ENCODE measurements at regions not wholly inside any gene's neighbourhood (a gene's known extent, or its start where the extent isn't known, plus 50 kb on each side); places are given as distances from the start of the nearest gene placed in this dataset.

DNA sequence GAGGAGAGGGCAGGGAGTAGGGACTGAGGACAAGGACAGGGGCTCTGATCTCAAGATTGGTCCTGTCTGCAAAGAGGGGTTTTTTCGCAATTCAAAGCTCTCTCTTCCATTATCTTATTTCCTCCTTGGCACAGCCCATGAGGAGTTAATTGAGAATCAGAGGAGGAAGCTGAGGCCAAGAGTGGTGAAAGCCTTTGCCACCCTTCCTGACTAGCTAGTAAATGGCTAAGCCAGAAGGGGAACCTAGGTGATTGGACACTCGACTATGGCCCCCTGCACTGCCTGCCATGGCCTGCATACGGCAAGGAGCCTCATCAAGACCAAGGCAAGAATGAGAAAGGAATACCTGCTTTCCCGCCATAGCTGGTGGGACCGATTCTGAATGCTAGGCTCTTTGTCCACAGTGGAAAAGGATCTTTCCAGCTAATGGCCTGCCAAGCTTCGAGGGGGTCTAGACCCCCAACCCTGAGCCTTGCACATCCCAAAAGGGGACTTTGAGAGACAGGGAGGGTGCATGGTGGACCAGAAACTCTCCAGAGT is 237.9 kb downstream of the HAUS1 start:
- ATAC-seq (no peak), DNase-seq (ENCODE audit: low spot score) (no peak)
- H3K36me3 Mint-ChIP-seq: no peaks in the 10 kb centered on the region
- H3K27ac Mint-ChIP-seq: no peak overlapping the region
- POLR2A ChIA-PET: no interaction called here
- CTCF ChIA-PET: interaction anchor here (1.0 to 1.1 kb wide), 3 partner anchors 48 to 61 kb away, joined by 3 read pairs; no protein-coding TSS in a partner anchor
- TF ChIP-seq, protein P1, sequence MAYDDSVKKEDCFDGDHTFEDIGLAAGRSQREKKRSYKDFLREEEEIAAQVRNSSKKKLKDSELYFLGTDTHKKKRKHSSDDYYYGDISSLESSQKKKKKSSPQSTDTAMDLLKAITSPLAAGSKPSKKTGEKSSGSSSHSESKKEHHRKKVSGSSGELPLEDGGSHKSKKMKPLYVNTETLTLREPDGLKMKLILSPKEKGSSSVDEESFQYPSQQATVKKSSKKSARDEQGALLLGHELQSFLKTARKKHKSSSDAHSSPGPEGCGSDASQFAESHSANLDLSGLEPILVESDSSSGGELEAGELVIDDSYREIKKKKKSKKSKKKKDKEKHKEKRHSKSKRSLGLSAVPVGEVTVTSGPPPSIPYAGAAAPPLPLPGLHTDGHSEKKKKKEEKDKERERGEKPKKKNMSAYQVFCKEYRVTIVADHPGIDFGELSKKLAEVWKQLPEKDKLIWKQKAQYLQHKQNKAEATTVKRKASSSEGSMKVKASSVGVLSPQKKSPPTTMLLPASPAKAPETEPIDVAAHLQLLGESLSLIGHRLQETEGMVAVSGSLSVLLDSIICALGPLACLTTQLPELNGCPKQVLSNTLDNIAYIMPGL (CRISPR knock-in tag; IDR thresholded peaks at IDR 0.05): no peak
- TF ChIP-seq, protein P2, sequence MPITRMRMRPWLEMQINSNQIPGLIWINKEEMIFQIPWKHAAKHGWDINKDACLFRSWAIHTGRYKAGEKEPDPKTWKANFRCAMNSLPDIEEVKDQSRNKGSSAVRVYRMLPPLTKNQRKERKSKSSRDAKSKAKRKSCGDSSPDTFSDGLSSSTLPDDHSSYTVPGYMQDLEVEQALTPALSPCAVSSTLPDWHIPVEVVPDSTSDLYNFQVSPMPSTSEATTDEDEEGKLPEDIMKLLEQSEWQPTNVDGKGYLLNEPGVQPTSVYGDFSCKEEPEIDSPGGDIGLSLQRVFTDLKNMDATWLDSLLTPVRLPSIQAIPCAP (CRISPR knock-in tag; IDR thresholded peaks at IDR 0.05): no peak
- TF ChIP-seq, protein P3, sequence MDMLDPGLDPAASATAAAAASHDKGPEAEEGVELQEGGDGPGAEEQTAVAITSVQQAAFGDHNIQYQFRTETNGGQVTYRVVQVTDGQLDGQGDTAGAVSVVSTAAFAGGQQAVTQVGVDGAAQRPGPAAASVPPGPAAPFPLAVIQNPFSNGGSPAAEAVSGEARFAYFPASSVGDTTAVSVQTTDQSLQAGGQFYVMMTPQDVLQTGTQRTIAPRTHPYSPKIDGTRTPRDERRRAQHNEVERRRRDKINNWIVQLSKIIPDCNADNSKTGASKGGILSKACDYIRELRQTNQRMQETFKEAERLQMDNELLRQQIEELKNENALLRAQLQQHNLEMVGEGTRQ (CRISPR knock-in tag; IDR thresholded peaks at IDR 0.05): no peak
- H3K9me3 Mint-ChIP-seq: no peaks in the 10 kb centered on the region
- peaks cover 63% of the 10 kb centered on the region for H3K4me1 Mint-ChIP-seq
- H3K4me3 Mint-ChIP-seq: no peak overlapping the region
- H3K27me3 Mint-ChIP-seq (ENCODE audit: low read depth): no peaks in the 10 kb centered on the region

DNA sequence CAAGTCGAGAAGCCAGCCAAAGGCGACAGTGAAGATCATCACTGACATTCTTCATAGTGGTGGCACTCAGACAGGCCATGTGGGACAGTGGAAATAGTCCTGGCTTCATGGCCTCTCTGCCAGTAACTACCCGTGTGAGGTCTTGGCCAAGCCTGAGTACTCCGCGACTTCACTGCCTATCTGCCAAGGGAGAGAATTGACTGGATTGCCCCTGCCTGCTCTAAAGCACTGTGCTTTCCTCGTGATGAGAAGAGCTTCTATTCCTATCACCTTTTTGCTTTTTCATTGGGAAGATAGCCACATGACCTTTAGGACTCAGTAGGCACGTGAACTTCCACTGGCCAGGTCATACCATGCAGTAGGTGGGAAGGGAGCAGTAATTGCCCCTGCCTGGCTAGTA is 239.3 kb downstream of the HAUS1 start:
- CTCF ChIA-PET: interaction anchor here (0.6 to 4.1 kb wide), 16 partner anchors 8 to 314 kb away, joined by 3 to 34 read pairs (median 4); a partner anchor contains a TSS
- TF ChIP-seq ZNF232 (CRISPR knock-in tag; IDR thresholded peaks at IDR 0.05): no peak
- TF ChIP-seq FOXP1 (CRISPR knock-in tag; IDR thresholded peaks at IDR 0.05; ENCODE audit: borderline replicate concordance): no peak
- TF ChIP-seq GRHL2 (CRISPR knock-in tag; IDR thresholded peaks at IDR 0.05; ENCODE audit: insufficient replicate concordance, severe bottlenecking): no peak
- TF ChIP-seq, protein P4, sequence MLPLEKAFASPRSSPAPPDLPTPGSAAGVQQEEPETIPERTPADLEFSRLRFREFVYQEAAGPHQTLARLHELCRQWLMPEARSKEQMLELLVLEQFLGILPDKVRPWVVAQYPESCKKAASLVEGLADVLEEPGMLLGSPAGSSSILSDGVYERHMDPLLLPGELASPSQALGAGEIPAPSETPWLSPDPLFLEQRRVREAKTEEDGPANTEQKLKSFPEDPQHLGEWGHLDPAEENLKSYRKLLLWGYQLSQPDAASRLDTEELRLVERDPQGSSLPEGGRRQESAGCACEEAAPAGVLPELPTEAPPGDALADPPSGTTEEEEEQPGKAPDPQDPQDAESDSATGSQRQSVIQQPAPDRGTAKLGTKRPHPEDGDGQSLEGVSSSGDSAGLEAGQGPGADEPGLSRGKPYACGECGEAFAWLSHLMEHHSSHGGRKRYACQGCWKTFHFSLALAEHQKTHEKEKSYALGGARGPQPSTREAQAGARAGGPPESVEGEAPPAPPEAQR (CRISPR knock-in tag; IDR thresholded peaks at IDR 0.05): no peak
- TF ChIP-seq NR3C1 (CRISPR knock-in tag; conservative IDR thresholded peaks at IDR 0.05; ENCODE audit: low read depth): no peak
- no peak for TF ChIP-seq ESRRA (CRISPR knock-in tag; IDR thresholded peaks at IDR 0.05; ENCODE audit: borderline replicate concordance)
- TF ChIP-seq, protein P1 (CRISPR knock-in tag; IDR thresholded peaks at IDR 0.05): no peak
- TF ChIP-seq, protein P5, sequence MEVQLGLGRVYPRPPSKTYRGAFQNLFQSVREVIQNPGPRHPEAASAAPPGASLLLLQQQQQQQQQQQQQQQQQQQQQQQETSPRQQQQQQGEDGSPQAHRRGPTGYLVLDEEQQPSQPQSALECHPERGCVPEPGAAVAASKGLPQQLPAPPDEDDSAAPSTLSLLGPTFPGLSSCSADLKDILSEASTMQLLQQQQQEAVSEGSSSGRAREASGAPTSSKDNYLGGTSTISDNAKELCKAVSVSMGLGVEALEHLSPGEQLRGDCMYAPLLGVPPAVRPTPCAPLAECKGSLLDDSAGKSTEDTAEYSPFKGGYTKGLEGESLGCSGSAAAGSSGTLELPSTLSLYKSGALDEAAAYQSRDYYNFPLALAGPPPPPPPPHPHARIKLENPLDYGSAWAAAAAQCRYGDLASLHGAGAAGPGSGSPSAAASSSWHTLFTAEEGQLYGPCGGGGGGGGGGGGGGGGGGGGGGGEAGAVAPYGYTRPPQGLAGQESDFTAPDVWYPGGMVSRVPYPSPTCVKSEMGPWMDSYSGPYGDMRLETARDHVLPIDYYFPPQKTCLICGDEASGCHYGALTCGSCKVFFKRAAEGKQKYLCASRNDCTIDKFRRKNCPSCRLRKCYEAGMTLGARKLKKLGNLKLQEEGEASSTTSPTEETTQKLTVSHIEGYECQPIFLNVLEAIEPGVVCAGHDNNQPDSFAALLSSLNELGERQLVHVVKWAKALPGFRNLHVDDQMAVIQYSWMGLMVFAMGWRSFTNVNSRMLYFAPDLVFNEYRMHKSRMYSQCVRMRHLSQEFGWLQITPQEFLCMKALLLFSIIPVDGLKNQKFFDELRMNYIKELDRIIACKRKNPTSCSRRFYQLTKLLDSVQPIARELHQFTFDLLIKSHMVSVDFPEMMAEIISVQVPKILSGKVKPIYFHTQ (CRISPR knock-in tag; IDR thresholded peaks at IDR 0.05): no peak
- TF ChIP-seq, protein P6, sequence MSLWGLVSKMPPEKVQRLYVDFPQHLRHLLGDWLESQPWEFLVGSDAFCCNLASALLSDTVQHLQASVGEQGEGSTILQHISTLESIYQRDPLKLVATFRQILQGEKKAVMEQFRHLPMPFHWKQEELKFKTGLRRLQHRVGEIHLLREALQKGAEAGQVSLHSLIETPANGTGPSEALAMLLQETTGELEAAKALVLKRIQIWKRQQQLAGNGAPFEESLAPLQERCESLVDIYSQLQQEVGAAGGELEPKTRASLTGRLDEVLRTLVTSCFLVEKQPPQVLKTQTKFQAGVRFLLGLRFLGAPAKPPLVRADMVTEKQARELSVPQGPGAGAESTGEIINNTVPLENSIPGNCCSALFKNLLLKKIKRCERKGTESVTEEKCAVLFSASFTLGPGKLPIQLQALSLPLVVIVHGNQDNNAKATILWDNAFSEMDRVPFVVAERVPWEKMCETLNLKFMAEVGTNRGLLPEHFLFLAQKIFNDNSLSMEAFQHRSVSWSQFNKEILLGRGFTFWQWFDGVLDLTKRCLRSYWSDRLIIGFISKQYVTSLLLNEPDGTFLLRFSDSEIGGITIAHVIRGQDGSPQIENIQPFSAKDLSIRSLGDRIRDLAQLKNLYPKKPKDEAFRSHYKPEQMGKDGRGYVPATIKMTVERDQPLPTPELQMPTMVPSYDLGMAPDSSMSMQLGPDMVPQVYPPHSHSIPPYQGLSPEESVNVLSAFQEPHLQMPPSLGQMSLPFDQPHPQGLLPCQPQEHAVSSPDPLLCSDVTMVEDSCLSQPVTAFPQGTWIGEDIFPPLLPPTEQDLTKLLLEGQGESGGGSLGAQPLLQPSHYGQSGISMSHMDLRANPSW (CRISPR knock-in tag; conservative IDR thresholded peaks at IDR 0.05; ENCODE audit: low read depth): no peak
- no peak for TF ChIP-seq RORB (CRISPR knock-in tag; IDR thresholded peaks at IDR 0.05)
- TF ChIP-seq, protein P7, sequence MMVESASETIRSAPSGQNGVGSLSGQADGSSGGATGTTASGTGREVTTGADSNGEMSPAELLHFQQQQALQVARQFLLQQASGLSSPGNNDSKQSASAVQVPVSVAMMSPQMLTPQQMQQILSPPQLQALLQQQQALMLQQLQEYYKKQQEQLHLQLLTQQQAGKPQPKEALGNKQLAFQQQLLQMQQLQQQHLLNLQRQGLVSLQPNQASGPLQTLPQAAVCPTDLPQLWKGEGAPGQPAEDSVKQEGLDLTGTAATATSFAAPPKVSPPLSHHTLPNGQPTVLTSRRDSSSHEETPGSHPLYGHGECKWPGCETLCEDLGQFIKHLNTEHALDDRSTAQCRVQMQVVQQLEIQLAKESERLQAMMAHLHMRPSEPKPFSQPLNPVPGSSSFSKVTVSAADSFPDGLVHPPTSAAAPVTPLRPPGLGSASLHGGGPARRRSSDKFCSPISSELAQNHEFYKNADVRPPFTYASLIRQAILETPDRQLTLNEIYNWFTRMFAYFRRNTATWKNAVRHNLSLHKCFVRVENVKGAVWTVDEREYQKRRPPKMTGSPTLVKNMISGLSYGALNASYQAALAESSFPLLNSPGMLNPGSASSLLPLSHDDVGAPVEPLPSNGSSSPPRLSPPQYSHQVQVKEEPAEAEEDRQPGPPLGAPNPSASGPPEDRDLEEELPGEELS (CRISPR knock-in tag; IDR thresholded peaks at IDR 0.05): no peak
- no peak for TF ChIP-seq PRRX2 (CRISPR knock-in tag; IDR thresholded peaks at IDR 0.05)
- DNase-seq (ENCODE audit: low spot score) (no peak), ATAC-seq (no peak)
- Mint-ChIP-seq H3K36me3 (no peaks in the 10 kb centered on the region), H3K9me3 (no peaks in the 10 kb centered on the region), H3K4me1 (peaks cover 49% of the 10 kb centered on the region), H3K27me3 (ENCODE audit: low read depth) (no peaks in the 10 kb centered on the region), H3K4me3 (no peak overlapping the region), H3K27ac (peak overlapping the region; percentile 26; the same call in 1 of the 2 replicates)
- POLR2A ChIA-PET: no interaction called here
